HG03520 (cell line): ENCODE measurements at regions not wholly inside any gene's neighbourhood (a gene's known extent, or its start where the extent isn't known, plus 50 kb on each side); places are given as distances from the start of the nearest gene placed in this dataset.

Experiments used
- ATAC-seq: cut with Tn5 transposase; IDR thresholded peaks from one replicate; pipeline ENCODE4 v1.9.1; 2021; ENCODE audit warnings: mild to moderate bottlenecking, moderate library complexity; ENCODE audit not compliant: unreplicated experiment

DNA sequence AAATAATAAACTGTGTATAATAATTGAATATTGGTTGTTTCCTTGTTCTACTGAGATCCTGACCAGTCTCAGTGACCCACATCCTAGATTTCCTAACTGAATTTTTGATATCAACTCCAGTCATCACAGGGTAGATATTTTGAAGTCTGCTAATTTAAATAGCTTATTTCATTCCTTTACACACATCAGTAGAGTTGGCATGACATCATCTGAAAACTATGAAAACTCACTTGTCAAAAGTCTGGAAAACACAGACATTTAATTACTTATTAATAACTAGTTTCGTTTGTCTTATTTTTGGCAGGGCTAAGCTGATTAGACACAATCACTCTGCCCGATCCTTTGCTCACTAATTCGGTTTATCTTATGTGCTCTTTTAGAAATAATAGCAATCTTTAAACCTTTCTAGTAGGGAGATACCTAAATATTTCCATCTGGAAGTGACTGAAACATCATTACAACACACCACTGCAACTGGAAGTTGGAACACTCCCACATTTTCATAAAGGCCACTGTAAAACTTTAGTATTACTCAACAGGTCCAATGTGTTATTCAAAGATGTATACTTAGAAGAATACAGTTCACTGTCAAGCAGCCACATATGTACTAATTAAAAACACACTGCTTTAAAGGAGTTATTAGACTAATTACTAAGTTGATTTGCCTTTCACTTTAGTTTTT, 198.4 kb upstream of the ZNF717 start:
- no peak for ATAC-seq

DNA sequence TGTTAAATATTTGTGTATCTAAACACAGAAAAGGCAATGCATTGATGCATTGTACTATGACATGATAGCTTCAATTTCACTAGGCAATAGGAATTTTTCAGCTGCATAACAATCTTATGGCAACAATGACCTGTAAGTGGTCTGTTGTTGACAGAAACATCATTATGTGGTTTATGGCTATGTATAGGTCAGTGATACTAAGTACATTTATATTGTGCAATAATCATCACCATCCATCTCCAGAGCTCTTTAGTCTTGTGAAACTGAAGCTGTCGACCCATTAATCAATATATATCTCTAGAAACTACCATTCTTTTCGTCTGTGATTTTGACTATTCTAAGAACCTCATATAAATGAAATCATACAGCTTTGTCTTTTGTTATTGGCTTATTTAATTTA, 200.1 kb upstream of the ZNF717 start:
- no peak for ATAC-seq

DNA sequence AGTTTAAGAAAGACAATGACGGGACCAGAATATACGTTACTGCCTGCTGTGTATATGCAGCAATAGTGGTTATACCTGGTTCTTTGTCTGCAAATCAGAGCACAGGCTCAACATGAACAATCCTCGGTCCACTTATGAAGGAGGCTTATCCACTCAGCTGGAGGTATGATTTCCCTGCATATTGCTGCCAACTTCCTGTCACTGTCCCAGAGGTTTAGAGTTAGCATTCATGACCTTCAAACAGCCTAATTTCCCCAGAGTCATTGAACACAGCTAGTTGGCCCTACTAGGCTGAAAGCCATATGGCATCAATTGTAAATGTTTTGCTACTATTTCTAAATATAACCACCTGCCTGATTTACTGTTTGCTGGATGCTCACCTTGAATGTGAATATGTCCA, 224.9 kb upstream of the ZNF717 start:
- no peak for ATAC-seq

DNA sequence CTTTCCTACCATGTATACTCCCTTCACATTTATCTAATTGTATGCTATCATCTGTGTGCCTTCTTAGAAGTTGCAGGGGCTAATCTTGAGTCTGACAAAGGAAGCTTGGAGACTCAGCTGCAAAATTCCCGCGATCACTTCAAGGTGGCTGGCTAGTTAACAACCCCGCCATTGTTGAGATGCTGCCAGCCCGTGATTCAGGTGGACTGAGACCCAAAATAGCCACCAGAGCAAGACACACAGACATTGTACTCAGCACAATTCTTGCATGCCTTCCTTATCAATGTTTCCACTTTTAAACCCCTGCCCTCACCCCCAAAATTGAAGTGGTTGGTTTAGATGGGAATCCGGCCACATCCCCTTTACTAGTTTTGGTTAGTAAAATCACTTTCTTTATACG, 225.8 kb upstream of the ZNF717 start:
- no peak for ATAC-seq

DNA sequence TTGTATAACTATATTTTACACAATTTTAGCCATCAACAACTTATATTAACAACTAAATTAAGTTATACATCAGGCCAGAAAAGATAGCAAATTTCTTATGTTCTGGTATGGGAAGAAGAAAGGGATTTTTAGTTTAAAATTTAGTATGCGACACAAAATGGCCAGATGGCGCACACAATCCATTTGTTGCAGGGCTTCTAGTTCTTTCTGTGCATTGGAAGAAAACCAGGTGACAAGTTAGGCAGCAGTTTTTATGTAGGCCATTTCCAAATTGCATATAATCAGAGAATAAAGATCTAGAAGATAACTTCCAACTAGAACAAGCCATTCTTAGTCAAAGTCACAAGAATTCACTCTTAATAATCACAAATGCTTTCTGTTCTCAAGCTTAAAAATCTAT, 230.1 kb upstream of the ZNF717 start:
- ATAC-seq = no peak

DNA sequence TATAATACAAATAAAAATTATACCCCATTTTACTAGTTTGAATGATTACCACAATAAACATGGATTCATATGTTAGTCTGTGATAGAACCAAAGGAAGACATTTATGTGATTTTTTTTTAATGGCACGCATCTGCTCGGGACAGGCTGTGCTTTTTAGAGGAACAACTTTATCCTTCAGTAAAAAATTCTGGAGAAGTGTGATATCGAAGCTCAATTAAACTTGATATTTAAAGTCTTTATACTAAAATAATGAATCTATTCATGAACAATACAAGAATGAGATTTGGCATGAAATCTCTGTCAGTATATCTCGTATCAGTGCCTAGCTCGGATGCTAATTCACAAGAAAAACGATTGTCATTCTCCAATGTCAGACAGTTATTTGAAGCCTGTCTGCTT, 230.8 kb upstream of the ZNF717 start:
- no peak for ATAC-seq

DNA sequence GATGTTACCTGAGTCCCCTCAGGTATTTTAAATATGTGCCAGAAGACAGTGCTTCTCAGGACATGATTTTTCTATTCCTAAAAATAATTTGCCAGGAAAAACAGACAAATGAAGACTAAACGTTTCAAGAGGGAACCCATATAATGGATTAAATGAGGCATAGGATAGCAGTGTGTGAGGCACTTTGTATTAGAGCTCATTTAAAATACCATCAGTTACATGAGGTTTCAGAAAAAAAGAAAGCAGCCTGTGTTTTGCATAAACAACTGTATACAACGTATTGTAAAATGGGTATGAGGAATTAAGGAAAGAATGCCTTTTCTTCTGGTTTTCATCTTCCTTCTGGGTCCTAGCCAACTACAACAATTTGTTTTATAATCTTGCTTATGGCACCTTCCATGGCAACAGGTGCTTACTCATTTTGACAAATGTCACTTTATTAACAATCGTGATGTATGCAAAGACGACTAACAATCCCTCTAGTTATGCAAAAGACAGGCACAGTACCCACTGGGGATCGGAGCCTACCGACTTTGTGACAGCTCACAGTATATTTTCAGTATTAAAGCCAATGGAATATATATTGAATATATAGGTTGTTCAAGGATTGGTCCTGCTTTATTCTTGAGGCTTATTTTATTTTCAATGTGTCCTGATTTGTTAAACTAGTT, 231.6 kb upstream of the ZNF717 start:
- ATAC-seq = no peak

DNA sequence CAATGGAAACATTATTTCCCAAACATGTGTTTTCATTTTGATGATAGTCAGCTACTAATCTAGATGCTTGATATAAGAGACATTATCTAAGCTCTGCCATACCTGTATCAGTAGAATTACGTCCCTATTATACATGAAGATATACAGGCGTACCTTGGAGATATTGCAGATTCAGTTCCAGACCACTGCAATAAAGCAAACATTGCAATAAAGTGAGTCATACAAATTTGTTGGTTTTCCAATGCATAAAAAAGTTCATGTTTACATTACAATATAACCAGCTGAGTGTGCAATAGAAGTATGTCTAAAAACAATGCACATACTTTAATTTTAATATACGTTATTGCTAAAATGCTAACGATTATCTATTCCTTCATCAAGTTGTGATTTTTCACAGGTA, 236.0 kb upstream of the ZNF717 start:
- ATAC-seq = no peak

DNA sequence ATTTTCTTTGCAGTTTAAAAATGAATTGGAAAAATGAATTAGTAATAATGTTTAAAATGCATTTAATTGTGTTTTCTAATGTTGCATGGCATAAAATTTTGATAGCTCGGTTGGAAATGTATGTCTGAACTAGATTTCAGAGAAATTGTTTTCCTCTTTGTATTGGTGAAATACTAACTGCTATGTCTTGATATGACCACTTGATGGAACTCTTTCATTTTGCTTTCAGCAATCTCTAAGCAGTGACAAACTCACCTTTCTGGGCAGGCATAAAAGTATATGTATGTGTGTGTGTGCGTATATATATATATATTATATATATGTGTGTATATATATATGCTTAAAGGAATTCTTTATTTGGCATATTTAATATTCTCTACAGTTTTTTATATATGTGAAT, 239.3 kb upstream of the ZNF717 start:
- ATAC-seq = no peak

DNA sequence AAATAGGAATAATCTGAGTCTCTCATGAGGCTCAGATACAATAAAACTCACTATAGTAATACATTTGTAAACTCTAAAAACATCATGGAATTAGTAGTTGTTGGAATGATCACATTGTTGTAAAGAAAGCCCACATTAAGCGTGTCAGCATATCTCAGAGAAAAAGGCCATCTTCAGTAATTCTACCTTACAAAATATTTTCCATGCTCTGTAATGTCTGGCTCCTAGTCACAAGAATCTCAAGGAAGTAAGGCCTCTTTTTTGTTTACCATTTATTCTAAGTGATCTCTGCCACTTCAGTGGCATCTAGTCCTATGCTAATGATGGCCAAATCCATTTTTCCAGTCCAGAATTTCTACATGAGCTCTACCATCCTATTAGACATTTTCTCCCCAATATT, 240.2 kb upstream of the ZNF717 start:
- ATAC-seq = no peak

DNA sequence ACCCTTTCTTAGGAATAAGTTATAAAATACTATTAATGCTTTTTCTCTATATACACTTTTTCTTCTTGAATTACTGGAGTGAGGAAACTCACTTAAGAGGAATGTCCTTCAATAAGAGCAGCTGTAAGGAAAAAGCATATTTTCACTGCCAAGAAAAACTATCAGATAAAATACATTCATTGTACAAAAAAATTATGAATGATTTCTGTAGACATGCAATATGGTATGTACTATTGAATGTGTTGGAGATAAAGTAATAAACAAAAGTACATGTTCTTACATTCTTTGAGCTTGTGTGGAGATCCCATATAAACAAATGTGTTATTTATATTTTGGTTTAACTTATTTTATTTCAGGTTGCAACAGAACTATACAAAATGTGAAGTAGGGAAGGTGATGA, 241.0 kb upstream of the ZNF717 start:
- ATAC-seq = no peak

DNA sequence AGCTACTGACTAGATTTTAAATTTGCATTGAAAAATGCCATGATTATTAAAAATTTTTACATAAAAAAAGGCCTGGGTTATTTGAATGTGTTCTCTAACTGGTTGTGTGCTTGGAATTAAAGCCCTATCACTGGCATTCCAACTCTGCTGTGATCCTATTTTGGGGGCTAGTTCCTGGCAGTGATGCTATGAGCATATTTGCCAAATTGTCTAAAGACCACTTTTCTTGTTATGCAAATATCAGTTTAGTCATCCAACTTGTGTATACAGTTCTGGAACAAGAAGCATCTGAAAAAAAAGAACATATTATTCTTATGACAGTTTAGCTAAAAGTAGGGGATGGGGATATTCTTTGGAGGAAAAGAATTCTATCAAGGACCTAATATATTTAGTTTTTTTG, 243.4 kb upstream of the ZNF717 start:
- no peak for ATAC-seq

DNA sequence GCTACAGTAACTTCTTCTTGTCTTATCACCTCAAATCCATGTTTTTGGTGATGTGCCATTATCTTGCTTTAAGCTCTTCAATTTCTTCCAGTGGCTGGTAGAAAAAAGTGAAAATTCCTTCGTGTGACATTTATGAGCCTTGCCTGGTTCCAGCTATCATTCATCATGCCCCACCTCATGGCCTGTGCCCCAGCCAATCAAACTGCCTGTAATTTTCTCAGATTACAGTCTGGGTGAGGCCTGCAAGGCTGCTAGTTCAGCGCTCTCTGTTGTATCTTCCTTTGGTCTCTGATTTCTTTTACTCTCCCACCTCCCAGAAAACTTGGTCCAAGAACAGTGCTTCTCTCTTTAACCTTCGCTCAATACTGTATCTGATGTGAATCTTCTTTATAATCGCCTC, 249.3 kb upstream of the ZNF717 start:
- no peak for ATAC-seq

DNA sequence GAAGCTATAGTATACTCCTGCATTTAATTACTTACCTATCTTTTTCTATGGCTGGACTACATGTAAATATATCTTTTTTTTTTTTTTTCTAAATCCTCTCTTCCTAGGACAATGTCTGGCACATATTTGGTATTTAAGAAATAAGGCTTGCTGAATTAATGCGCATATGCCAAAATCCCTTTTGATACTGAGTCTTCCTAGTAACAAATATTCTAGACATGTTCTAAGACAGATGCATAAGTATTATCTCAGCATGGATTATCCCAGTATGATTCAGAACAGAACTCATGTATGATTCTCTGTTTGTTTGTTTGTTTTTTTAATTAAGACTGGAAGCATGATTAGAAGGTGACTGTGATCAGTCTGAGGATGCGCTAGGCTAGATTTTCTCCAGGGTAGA, 249.8 kb upstream of the ZNF717 start:
- ATAC-seq = no peak

DNA sequence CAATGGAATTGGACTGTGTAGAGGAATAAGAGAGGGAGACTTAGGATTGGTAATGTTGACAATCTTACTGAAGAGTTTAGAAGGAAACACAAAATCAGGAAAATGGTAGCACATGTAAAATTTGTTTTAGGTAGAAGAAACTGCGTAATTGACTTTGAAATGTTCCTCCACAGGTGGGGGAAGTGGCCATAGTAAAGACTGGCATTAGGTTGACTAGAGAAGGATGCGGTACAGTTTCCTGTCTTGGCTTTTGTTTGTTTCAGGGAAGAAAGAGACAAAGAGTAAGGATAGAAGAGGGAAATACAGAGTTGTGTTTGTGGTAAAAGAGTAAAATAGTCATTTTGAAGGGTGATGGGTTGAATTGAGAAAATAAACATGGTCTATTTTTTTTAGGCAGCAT, 253.6 kb upstream of the ZNF717 start:
- ATAC-seq = no peak

DNA sequence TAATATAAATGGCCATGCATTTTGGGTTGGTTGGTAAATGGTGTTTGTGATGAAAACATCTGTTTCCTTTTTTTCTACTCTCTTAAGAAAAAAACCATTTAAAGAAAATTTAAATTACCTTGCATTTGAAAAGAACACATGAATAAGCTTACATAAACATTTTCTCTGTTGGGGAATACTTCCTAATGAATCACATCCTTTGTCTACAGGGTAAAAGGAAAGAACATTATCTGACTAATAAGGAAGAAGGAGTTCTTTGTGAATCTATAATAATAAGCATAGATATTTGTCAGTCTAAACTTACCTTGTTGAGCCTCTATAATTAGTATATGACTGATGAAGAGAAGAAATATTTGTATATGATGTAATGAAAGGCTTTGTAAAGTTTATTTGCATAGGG, 254.1 kb upstream of the ZNF717 start:
- no peak for ATAC-seq

DNA sequence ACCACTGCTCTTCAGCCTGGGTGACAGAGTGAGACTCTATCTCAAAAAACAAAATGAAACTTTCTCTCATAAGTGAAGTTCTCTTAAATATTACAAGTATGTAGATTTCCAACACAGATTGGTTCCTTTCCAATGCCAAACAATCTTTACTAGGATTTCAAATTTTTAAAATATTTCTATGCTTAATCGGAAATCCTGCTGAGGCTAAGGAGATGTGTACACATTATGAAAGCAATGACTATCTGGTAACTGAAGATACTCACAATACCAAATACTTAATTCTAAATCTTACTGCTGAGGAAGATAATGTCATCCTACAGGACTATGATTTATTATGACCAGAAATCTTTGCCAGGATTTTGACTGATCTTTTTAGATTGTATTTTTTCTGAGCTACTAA, 255.6 kb upstream of the ZNF717 start:
- no peak for ATAC-seq

DNA sequence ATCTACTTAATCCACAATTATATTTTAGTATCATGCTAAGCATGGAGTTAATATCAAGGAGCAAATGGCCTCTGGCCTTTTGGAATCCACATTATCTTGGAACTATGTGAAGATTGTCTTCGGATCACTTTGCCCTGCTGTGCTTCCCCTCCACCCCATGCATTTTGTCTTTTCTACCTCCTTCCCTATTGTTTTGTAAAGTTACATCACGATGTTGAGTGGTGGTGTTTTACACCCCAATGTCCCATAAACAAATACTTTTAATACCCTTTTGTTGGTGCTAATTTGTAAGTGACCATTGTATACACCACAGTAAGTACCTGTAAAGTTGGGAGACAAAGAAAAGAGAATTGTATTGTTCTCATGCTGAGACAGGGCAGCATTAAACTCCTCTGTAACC, 258.4 kb upstream of the ZNF717 start:
- ATAC-seq = no peak

DNA sequence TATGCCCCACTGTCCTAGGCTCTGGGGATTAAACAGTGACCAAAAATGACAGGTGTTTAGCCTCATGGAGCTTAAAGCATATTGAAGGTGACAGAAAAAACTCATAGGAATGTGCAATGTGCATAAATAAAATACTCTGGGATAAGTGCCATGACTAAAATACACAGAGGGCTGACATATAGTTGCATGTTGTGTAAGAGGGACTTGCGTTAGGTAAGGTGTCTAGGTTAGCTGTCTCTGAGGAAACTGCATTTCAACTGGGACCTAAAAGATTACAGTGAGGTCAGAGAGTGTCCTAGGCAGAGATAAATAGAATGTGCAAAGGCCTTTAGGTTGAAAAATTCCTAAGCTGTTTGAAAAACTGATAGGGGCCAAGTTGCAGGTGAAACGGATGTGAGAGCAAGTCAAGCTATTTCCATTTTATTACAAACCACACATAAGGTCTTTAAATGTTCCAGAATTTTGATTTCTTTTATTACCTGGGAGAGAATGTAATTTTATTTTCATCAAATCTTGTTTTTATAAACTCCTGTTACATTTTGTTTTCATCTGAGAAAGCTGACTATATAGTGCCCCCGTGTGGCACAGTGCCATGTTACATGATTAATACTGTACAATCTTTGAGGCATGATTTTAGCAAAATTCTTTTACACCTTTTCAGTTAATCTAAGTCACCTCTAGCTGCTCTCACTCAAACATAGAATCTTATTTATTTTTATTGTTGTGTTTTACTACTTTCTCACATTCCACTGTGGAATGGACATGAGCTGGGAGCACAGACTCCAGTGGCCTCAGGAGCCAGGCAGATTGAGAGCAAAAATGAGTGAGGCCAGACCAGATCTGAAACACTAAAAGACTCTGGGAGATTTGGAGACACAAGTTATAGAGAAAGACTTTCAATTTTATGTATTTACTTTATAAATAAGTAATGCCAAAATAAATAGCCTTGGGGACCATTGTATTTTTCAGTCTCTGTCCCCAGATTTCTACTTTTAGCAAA, 259.6 kb upstream of the ZNF717 start:
- no peak for ATAC-seq

DNA sequence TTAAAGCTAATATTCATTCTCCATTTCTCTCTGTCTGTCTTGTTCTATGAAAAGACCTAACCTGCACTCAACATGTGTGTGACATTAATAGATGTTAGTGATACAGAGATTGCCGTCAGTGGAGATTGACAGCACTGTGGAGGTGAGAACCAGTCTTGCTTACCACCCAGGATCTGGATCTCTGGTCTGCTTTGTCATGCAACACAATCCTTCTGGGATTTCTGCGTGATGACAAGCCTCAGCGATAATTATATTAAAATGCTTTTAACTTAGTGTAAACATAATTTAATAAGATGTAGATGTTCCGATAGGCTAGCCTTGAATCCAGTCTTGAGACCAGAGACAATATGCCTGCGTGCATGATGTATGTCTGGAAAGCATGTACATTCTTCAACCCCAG, 262.0 kb upstream of the ZNF717 start:
- ATAC-seq = no peak

DNA sequence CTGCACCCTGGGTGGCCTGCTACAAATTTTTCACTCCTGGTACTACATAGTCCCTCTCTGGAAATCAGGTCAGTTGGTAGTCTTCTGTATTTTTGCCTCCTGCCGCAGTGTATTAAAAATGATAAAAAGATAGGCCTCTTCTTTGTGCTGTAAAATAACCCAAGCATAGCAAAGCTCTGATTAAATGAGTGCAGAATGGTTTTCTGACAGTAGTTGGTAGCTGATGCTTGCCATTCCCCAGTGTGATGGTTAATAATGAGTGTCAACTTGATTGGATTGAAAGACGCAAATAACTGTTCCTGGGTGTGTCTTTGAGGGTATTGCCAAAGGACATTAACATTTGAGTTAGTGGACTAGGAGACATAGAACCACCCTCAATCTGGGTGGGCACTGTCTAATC, 264.4 kb upstream of the ZNF717 start:
- ATAC-seq = no peak

DNA sequence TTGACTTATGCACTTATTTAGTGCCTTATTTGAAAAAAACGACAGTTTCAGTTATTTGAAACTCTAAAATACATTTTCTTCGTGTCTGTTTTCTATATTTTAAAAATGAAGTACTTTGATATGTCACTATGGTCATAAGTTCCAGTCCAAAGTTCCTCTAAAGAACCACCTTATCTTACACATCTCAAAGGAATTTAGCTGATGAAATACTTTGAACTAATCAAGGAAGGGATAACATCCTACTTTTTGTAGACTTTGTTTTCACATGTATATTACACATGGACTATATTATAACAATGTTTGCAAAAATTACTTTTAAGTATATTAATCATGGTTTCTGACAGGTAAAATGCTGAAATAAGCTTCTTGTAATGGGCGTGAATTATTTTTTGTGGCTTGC, 265.8 kb upstream of the ZNF717 start:
- ATAC-seq = no peak
